Astrocyte (in vitro differentiated cells and primary cell): ENCODE measurements at regions not wholly inside any gene's neighbourhood (a gene's known extent, or its start where the extent isn't known, plus 50 kb on each side); places are given as distances from the start of the nearest gene placed in this dataset.

Experiments used
- EZH2 ChIP-seq: IDR thresholded peaks from 2 replicates; pipeline ENCODE4 v1.6.1; 2012; ENCODE audit warnings: mild to moderate bottlenecking, low read length, inconsistent platforms; ENCODE audit not compliant: insufficient read depth
- TF ChIP-seq, protein P1 (sequence below): IDR thresholded peaks from 2 replicates; pipeline ENCODE4 v1.5.1; 2011; ENCODE audit warnings: low read depth, mild to moderate bottlenecking, inconsistent platforms, low read length, moderate library complexity; ENCODE audit not compliant: insufficient read depth

- TF ChIP-seq, protein P1, sequence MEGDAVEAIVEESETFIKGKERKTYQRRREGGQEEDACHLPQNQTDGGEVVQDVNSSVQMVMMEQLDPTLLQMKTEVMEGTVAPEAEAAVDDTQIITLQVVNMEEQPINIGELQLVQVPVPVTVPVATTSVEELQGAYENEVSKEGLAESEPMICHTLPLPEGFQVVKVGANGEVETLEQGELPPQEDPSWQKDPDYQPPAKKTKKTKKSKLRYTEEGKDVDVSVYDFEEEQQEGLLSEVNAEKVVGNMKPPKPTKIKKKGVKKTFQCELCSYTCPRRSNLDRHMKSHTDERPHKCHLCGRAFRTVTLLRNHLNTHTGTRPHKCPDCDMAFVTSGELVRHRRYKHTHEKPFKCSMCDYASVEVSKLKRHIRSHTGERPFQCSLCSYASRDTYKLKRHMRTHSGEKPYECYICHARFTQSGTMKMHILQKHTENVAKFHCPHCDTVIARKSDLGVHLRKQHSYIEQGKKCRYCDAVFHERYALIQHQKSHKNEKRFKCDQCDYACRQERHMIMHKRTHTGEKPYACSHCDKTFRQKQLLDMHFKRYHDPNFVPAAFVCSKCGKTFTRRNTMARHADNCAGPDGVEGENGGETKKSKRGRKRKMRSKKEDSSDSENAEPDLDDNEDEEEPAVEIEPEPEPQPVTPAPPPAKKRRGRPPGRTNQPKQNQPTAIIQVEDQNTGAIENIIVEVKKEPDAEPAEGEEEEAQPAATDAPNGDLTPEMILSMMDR, result no peak
- no peak for TF ChIP-seq EZH2
Observed at GRCh38 chr4:20041839-20042407, 209.8 kb upstream of the SLIT2 start.
